ENCODE measurements at regions not wholly inside any gene's neighbourhood (a gene's known extent, or its start where the extent isn't known, plus 50 kb on each side); places are given as distances from the start of the nearest gene placed in this dataset.

GRCh38 chr3:29176501-29176900 lies 104.4 kb upstream of the RBMS3 start:
- H3K27ac ChIP-seq (ENCODE audit: low read depth, low read length): no peak overlapping the region
- no peaks in the 10 kb centered on the region for H3K79me1 ChIP-seq (ENCODE audit: low read depth, low read length)
- H2BK12ac ChIP-seq (ENCODE audit: low read depth, low read length): no peak overlapping the region
- H3K36me3 ChIP-seq (ENCODE audit: control insufficient read depth in 2 of 4, insufficient read depth in 4 of 4, low read length in 3 of 4): no peaks in the 10 kb centered on the region
- no peak overlapping the region for H2BK5ac ChIP-seq (ENCODE audit: low read depth, low read length)
- H3K4me1 ChIP-seq (replicated peaks in 1 of 4; ENCODE audit: control insufficient read depth in 3 of 4, insufficient read depth in 4 of 4, low read length in 3 of 4): peaks cover 0 to 7% (median 2%) of the 10 kb centered on the region in 4 experiments; a peak in 3 of 7 replicates
- ChIA-PET POLR2A (ENCODE audit: partially characterized antibody) (interaction anchor here (0.6 kb wide), 1 partner anchor 215 kb away, joined by 3 read pairs; no protein-coding TSS in a partner anchor), CTCF (ENCODE audit: partially characterized antibody) (interaction anchor here (1.0 to 1.2 kb wide), 2 partner anchors 10 to 48 kb away, joined by 3 to 4 read pairs; no protein-coding TSS in a partner anchor)
- no peak overlapping the region for H3K23ac ChIP-seq (ENCODE audit: insufficient read length)
- H4K8ac ChIP-seq (ENCODE audit: extremely low read depth, insufficient read depth, low read length): no peak overlapping the region
- H3K14ac ChIP-seq (ENCODE audit: insufficient read length): no peak overlapping the region
- 0 out of 4 replicates have a peak overlapping the region, but pooled peaks of 1 of the 2 experiments have one; percentile 43 for H3K4me2 ChIP-seq (ENCODE audit: insufficient read depth in 1 of 2, low read depth in 2 of 2, low read length in 2 of 2)
- H3K4ac ChIP-seq (replicated peaks; ENCODE audit: insufficient read length, low read depth, low read length): peak overlapping the region; percentile 8
- H3K9me3 ChIP-seq (ENCODE audit: insufficient read depth in 2 of 2, low read depth in 1 of 2, low read length in 1 of 2): no peaks in the 10 kb centered on the region
- no peak overlapping the region for H2BK120ac ChIP-seq (replicated peaks; ENCODE audit: low read depth, low read length)
- H4K91ac ChIP-seq (replicated peaks; ENCODE audit: insufficient read length, low read length): no peak overlapping the region
- DNase-seq (ENCODE audit: low read depth in 1 of 2, low spot score in 2 of 2): no peak
- no peaks in the 10 kb centered on the region for H3K27me3 ChIP-seq (replicated peaks in 1 of 4; ENCODE audit: control insufficient read depth in 3 of 4, extremely low read depth in 1 of 4, insufficient read depth in 3 of 4, low read length in 3 of 4)
- H4K20me1 ChIP-seq (replicated peaks in 1 of 2; ENCODE audit: control insufficient read depth in 1 of 2, insufficient read depth in 2 of 2, low read length in 2 of 2): no peaks in the 10 kb centered on the region
- H3K4me3 ChIP-seq (ENCODE audit: extremely low read depth in 1 of 4, insufficient read depth in 2 of 4, low read depth in 3 of 4, low read length in 4 of 4): no peak overlapping the region
- WGBS, 2 experiments (ENCODE audit: extremely low coverage in 1 of 2, insufficient coverage in 1 of 2, insufficient read length in 1 of 2, insufficient replicate concordance in 2 of 2, low coverage in 1 of 2, low lambda C conversion rate in 2 of 2, missing lambda C conversion rate in 1 of 2): 72% methylated on average over 2 of the region's 2 CpGs; no CpG with 5 or more reads in 1 of the 2 experiments
- no peaks in the 10 kb centered on the region for H3K79me2 ChIP-seq (ENCODE audit: control insufficient read depth in 1 of 2, insufficient read depth in 2 of 2, low read length in 2 of 2)
- H2BK15ac ChIP-seq (ENCODE audit: low read length): no peak overlapping the region
- H2AFZ ChIP-seq (ENCODE audit: low read length): 0 out of 2 replicates have a peak overlapping the region, but pooled peaks have one; percentile 55
- H3K56ac ChIP-seq (replicated peaks; ENCODE audit: insufficient read length, low read depth, low read length): no peak overlapping the region
- H2BK20ac ChIP-seq (ENCODE audit: low read length): no peak overlapping the region
- H3K9ac ChIP-seq (replicated peaks in 1 of 4; ENCODE audit: extremely low read depth in 1 of 4, low read depth in 3 of 4, low read length in 3 of 4): no peak overlapping the region
- FAIRE-seq: no peak
- no peaks in the 10 kb centered on the region for H3K23me2 ChIP-seq (ENCODE audit: low read depth, low read length)
- no peak overlapping the region for H3K18ac ChIP-seq (ENCODE audit: extremely low read depth, low read length)
- no peak overlapping the region for H4K5ac ChIP-seq (ENCODE audit: insufficient read length, low read depth, low read length)
- H2AK5ac ChIP-seq (ENCODE audit: low read depth, low read length): no peak overlapping the region
- TF ChIP-seq SRF (IDR thresholded peaks at IDR 0.05; ENCODE audit: low read depth, low read length) (no peak), CHD2 (IDR thresholded peaks at IDR 0.05; ENCODE audit: low read length) (no peak), SP1 (IDR thresholded peaks at IDR 0.05; ENCODE audit: low read depth, low read length) (no peak), JUN (IDR thresholded peaks at IDR 0.05; ENCODE audit: low read depth, low read length) (no peak)

All from H1 (cell line).